ENCODE measurements at regions not wholly inside any gene's neighbourhood (a gene's known extent, or its start where the extent isn't known, plus 50 kb on each side); places are given as distances from the start of the nearest gene placed in this dataset.

GRCh38 chr5:159616952-159617351 is 286.7 kb upstream of the IL12B start:
- Histone ChIP-seq H3K4me1 (no peaks in the 10 kb centered on the region), H3K36me3 (no peaks in the 10 kb centered on the region), H3K4me3 (replicated peaks in 1 of 3) (no peak overlapping the region), H3K9me3 (no peaks in the 10 kb centered on the region), H3K27ac (no peak overlapping the region), H3K27me3 (no peaks in the 10 kb centered on the region)
- intact Hi-C loops (cut with DNase I), result no loop called here
- 34 to 40% methylated on average over 2 of the region's 2 CpGs for WGBS, 2 donors
- no peak for DNase-seq
- TF ChIP-seq POLR2A (IDR thresholded peaks at IDR 0.05), result no peak
- TF ChIP-seq, protein P1, sequence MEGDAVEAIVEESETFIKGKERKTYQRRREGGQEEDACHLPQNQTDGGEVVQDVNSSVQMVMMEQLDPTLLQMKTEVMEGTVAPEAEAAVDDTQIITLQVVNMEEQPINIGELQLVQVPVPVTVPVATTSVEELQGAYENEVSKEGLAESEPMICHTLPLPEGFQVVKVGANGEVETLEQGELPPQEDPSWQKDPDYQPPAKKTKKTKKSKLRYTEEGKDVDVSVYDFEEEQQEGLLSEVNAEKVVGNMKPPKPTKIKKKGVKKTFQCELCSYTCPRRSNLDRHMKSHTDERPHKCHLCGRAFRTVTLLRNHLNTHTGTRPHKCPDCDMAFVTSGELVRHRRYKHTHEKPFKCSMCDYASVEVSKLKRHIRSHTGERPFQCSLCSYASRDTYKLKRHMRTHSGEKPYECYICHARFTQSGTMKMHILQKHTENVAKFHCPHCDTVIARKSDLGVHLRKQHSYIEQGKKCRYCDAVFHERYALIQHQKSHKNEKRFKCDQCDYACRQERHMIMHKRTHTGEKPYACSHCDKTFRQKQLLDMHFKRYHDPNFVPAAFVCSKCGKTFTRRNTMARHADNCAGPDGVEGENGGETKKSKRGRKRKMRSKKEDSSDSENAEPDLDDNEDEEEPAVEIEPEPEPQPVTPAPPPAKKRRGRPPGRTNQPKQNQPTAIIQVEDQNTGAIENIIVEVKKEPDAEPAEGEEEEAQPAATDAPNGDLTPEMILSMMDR (IDR thresholded peaks at IDR 0.05), result no peak

GRCh38 chr5:159619826-159620225 is 289.5 kb upstream of the IL12B start:
- H3K9me3 ChIP-seq, result no peaks in the 10 kb centered on the region
- no peaks in the 10 kb centered on the region for H3K36me3 ChIP-seq
- no peak overlapping the region for H3K27ac ChIP-seq
- no peaks in the 10 kb centered on the region for H3K4me1 ChIP-seq
- WGBS, 2 donors, result 43 to 56% methylated on average over 4 of the region's 4 CpGs
- no peak for TF ChIP-seq POLR2A (IDR thresholded peaks at IDR 0.05)
- TF ChIP-seq, protein P1 (IDR thresholded peaks at IDR 0.05), result no peak
- H3K27me3 ChIP-seq, result no peaks in the 10 kb centered on the region
- no peak overlapping the region for H3K4me3 ChIP-seq (replicated peaks in 1 of 3)
- no peak for DNase-seq
- intact Hi-C loops (cut with DNase I), result no loop called here

GRCh38 chr5:159620853-159621540 is 290.7 kb upstream of the IL12B start:
- WGBS, 2 donors, result 83 to 86% methylated on average over 5 of the region's 5 CpGs
- Histone ChIP-seq H3K36me3 (no peaks in the 10 kb centered on the region), H3K9me3 (no peaks in the 10 kb centered on the region), H3K4me3 (replicated peaks in 1 of 3) (no peak overlapping the region), H3K27me3 (no peaks in the 10 kb centered on the region), H3K27ac (no peak overlapping the region), H3K4me1 (no peaks in the 10 kb centered on the region)
- no peak for DNase-seq
- TF ChIP-seq, protein P1 (IDR thresholded peaks at IDR 0.05), result no peak
- no peak for TF ChIP-seq POLR2A (IDR thresholded peaks at IDR 0.05)
- intact Hi-C loops (cut with DNase I), result no loop called here

DNA sequence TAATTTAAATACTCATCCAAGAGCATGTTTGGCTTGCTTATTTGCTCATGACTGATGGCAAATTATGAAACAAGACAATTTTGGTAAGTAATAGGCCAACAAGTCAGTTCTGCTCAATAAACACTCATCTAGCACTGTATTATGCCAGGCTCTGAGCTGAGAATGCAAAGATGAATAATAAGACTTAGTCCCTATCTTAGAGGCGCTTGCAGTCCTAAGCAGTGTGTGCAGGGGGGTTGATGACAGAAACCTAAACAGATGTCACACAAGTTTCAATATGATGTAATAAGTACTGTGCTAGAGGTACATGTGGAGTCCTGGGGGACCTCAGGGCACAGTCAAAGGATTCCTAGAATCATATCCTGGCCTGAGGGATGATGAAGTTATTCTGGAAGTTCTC is 287.6 kb upstream of the ADRA1B start:
- H3K27me3 ChIP-seq, result no peaks in the 10 kb centered on the region
- H3K4me3 ChIP-seq (replicated peaks in 1 of 3), result no peak overlapping the region
- WGBS, 2 donors, result 97 to 100% methylated on average over 1 of the region's 1 CpG
- TF ChIP-seq, protein P1 (IDR thresholded peaks at IDR 0.05), result no peak
- TF ChIP-seq POLR2A (IDR thresholded peaks at IDR 0.05), result no peak
- H3K9me3 ChIP-seq, result no peaks in the 10 kb centered on the region
- DNase-seq, result no peak
- H3K36me3 ChIP-seq, result no peaks in the 10 kb centered on the region
- intact Hi-C loops (cut with DNase I), result no loop called here
- H3K4me1 ChIP-seq, result no peaks in the 10 kb centered on the region
- H3K27ac ChIP-seq, result no peak overlapping the region

DNA sequence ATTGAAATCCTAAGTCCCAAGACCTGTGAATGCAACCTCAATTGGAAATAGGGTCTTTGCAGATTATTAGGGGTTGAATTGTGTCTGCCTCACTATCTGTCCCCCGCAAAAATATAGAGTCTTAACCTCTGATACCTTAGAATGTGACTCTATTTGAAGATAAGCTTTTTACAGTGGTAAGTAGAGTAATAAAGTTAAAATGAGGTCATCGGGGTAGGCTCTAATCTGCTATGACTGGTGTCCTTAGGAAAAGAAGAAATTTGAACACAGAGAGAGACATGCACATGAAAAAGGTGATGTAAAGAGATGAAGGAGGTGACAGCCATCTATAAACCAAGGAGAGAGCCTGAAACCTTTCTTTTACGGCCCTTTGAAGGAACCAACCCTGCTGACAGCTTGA is 287.1 kb upstream of the ADRA1B start:
- intact Hi-C loops (cut with DNase I), result no loop called here
- TF ChIP-seq, protein P1 (IDR thresholded peaks at IDR 0.05), result no peak
- no peak for TF ChIP-seq POLR2A (IDR thresholded peaks at IDR 0.05)

More for the DNA sequence above, 287.1 kb upstream of the ADRA1B start:
- H3K27me3 ChIP-seq, result no peaks in the 10 kb centered on the region
- H3K4me3 ChIP-seq (replicated peaks in 1 of 3), result no peak overlapping the region
- no peak overlapping the region for H3K27ac ChIP-seq
- H3K9me3 ChIP-seq, result no peaks in the 10 kb centered on the region
- no peaks in the 10 kb centered on the region for H3K36me3 ChIP-seq
- no peaks in the 10 kb centered on the region for H3K4me1 ChIP-seq
- no peak for DNase-seq
- WGBS, 2 donors, result 94 to 96% methylated on average over 3 of the region's 3 CpGs
